ENCODE measurements at regions not wholly inside any gene's neighbourhood (a gene's known extent, or its start where the extent isn't known, plus 50 kb on each side); places are given as distances from the start of the nearest gene placed in this dataset.

DNA sequence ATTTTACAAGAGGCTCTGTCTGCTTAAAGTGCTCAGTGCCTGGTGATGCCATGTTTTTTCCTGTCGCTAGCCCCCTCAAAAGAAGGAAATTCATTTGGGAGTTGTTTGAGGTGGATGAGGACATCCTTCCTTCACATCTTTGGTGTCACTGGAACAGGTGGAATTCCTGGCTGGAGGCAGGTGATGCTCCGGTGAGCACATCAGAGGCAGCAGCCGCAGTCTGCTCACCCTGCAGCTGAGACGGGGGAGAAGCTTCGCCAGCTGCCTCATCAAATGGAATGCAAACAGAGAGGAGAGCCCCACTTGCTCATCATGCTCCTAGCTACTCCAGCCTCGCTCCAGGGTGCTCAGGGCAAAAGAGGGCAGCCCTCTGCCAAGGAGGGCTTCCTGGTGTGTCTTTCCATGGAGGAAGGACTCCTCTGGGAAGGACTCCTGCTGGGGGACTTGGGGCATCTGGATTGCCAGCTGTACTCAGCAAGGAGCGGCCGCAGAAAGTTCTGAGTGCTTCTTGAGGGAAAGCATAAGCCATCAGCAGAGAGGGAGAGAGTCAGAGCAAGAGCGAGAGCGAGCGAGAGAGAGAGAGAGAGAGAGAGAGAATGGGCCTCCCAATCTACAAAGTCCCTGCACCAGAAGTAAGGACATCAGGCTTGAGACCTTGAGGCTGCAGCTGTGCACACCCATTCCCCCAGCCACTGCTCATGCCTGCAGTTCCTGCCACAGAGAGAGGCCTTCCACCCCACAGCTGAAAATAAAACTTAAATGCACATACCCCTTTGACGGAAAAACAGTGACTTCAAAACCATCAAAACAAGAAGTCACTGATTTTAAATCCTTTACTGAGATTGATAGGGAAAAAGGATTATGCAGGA is 74.3 kb upstream of the UBL3 start:
- H3K4me1 ChIP-seq (ENCODE audit: control insufficient read depth, insufficient read depth, low read length), result peaks cover 35% of the 10 kb centered on the region
- no peaks in the 10 kb centered on the region for H3K27me3 ChIP-seq (ENCODE audit: control insufficient read depth, insufficient read depth, low read length)
- no peaks in the 10 kb centered on the region for H3K9me3 ChIP-seq (replicated peaks; ENCODE audit: control insufficient read depth, low read depth, low read length)
- WGBS (ENCODE audit: insufficient coverage), result 88% methylated on average over 3 of the region's 12 CpGs
- no peak overlapping the region for H3K4me3 ChIP-seq (ENCODE audit: low read length)
- H3K36me3 ChIP-seq (ENCODE audit: control insufficient read depth, insufficient read depth, low read length), result no peaks in the 10 kb centered on the region
- DNase-seq, result peak; percentile 12
- H3K27ac ChIP-seq (ENCODE audit: low read length), result peak overlapping the region; percentile 60

DNA sequence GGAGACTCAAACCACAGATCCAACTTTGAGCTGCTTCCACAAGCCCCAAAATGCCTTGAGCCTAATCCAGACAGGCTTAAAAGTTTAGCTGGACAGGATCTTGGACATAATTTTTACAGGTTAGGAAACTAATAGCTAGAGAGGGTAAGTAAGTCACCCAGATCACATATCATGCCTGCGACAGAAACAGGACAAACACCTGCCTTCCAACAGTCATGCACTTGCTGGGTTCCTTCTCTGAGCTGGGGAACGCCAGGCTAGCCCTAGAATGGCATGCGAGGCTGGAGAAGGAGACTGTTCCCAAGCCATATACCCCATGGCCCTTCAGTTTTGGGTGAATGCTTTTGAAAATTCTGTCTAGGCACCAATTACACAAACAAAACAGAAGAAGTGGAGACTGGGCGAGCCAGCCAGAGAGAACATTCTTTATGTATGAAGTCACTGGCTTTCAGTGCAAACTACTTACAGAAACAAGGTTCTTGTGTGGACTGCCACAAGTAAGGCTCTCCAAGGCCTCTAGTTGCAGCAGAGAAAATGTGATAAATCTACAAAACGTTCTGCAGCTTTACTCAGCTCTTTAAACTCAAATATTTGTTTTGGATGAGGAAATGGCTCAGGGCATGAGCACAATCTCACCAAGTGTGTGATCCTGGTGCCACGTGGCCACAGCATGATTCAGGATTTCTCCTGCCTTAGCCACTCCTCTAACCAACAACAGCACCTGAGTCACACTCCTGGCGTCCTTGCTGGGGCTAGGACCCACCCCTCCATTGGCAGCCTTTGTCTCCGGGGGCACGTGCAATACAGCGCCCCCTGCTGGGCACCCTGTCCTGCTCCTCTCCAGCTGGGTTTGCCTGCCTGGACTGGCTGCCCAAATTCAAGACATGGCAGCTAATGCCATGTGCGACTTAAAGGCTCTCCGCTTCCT is 73.4 kb upstream of the UBL3 start:
- Histone ChIP-seq H3K4me3 (ENCODE audit: low read length) (no peak overlapping the region), H3K4me1 (ENCODE audit: control insufficient read depth, insufficient read depth, low read length) (peaks cover 35% of the 10 kb centered on the region), H3K27me3 (ENCODE audit: control insufficient read depth, insufficient read depth, low read length) (no peaks in the 10 kb centered on the region), H3K27ac (ENCODE audit: low read length) (peak overlapping the region; percentile 60), H3K9me3 (replicated peaks; ENCODE audit: control insufficient read depth, low read depth, low read length) (no peaks in the 10 kb centered on the region), H3K36me3 (ENCODE audit: control insufficient read depth, insufficient read depth, low read length) (no peaks in the 10 kb centered on the region)
- DNase-seq, result peak; percentile 90
- 38% methylated on average over 8 of the region's 12 CpGs for WGBS (ENCODE audit: insufficient coverage)

DNA sequence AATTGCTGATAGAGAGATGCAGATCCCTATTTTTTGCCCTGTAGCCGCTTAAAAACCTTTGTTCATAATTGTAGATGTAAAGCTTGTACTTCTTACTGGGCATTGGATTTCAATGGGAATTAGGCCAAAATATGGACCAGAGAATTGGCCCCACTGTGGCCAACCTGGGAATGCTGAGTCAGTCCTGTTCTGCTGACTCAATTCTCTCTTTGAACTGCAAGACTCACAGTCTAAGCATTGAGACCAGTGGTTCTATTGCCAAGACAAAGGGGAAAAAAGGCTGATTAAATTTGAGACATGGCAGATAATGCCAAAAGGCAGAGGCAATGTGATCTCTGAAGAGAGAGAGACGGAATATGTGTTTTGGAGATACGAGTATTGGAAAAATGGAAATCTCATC is 72.5 kb upstream of the UBL3 start:
- H3K4me1 ChIP-seq (ENCODE audit: control insufficient read depth, insufficient read depth, low read length), result peaks cover 35% of the 10 kb centered on the region
- H3K4me3 ChIP-seq (ENCODE audit: low read length), result no peak overlapping the region
- WGBS (ENCODE audit: insufficient coverage), result 100% methylated on average over 1 of the region's 3 CpGs
- H3K36me3 ChIP-seq (ENCODE audit: control insufficient read depth, insufficient read depth, low read length), result no peaks in the 10 kb centered on the region
- peak; percentile 24 for DNase-seq
- no peak overlapping the region for H3K27ac ChIP-seq (ENCODE audit: low read length)
- H3K9me3 ChIP-seq (replicated peaks; ENCODE audit: control insufficient read depth, low read depth, low read length), result no peaks in the 10 kb centered on the region
- no peaks in the 10 kb centered on the region for H3K27me3 ChIP-seq (ENCODE audit: control insufficient read depth, insufficient read depth, low read length)

DNA sequence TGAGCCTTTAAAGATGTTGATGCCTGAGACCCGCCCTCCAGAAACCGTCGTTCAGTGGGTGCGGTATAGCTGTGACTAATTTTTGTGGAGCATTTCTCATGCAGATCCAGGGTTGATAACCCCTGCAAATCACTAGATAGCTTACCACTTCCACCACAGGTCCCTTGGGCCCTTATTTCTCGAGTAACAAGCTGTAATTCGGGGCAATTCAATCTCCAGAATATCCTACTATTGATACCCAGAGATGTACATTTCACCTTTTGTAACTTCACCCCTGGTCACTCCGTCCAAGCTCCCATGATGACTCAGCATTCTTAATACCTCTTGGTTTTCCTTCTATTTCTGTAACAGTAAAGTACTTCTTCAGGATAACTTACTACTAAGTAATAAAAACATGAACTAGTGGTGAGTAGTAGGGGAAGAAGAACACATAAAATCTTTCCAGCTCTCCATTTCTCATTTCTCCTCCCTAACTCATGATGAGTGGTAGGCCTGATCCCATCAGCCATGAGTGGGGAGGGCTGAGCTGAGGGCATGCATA is 71.9 kb upstream of the UBL3 start:
- H3K4me1 ChIP-seq (ENCODE audit: control insufficient read depth, insufficient read depth, low read length), result peaks cover 35% of the 10 kb centered on the region
- DNase-seq, result no peak
- 66% methylated on average over 6 of the region's 7 CpGs for WGBS (ENCODE audit: insufficient coverage)
- H3K9me3 ChIP-seq (replicated peaks; ENCODE audit: control insufficient read depth, low read depth, low read length), result no peaks in the 10 kb centered on the region
- H3K27me3 ChIP-seq (ENCODE audit: control insufficient read depth, insufficient read depth, low read length), result no peaks in the 10 kb centered on the region
- H3K4me3 ChIP-seq (ENCODE audit: low read length), result no peak overlapping the region
- no peaks in the 10 kb centered on the region for H3K36me3 ChIP-seq (ENCODE audit: control insufficient read depth, insufficient read depth, low read length)
- H3K27ac ChIP-seq (ENCODE audit: low read length), result no peak overlapping the region

DNA sequence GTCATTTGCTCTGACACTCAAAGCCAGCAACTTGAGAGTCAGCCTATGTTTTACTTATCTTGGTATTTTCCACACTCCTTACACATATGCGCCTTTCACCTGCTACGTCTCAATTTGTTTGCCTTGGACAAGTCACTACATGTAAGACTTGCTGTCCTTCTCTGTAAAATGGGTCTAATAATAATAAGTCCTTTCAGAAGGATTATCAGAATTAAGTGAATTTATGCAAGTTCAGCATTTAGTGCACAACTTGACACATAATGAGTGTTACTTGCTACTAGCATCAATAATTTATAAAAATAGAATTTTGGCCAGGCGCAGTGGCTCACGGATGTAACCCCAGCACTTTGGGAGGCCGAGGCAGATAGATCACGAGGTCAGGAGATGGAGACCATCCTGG is 71.1 kb upstream of the UBL3 start:
- no peak overlapping the region for H3K4me3 ChIP-seq (ENCODE audit: low read length)
- H3K27ac ChIP-seq (ENCODE audit: low read length), result no peak overlapping the region
- no CpG with 5 or more reads among the region's 6 CpGs for WGBS (ENCODE audit: insufficient coverage)
- no peaks in the 10 kb centered on the region for H3K36me3 ChIP-seq (ENCODE audit: control insufficient read depth, insufficient read depth, low read length)
- H3K9me3 ChIP-seq (replicated peaks; ENCODE audit: control insufficient read depth, low read depth, low read length), result no peaks in the 10 kb centered on the region
- DNase-seq, result no peak
- H3K4me1 ChIP-seq (ENCODE audit: control insufficient read depth, insufficient read depth, low read length), result peaks cover 35% of the 10 kb centered on the region
- H3K27me3 ChIP-seq (ENCODE audit: control insufficient read depth, insufficient read depth, low read length), result no peaks in the 10 kb centered on the region

DNA sequence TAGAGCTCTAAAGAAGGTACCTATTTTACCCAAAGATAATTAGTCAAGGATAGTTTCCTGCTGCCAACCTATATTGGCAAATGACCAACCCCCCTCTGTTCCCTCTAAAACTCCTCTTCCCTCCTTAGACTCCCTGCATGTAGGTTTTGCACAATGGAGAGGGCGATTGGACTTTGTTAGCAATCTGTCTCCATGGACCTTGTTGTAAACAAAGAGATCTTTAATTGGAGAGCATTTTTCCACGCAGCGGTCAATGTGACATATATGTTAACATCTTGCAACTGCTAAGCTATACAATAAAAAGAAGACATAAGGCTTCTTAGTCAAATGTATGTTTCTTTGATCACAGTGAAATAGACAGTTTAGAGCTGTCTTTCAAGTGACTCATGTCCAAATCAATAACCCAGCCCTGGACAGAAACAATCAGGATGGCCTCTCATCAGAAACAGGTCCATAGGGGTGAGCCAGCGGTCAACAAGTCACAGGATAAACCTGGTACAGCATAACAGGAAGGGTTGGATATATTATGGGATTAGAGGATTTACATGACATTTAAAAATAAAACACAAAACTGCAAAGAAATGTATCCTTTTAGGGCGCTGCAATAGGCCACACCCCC is 69.7 kb upstream of the UBL3 start:
- Histone ChIP-seq H3K9me3 (replicated peaks; ENCODE audit: control insufficient read depth, low read depth, low read length) (no peaks in the 10 kb centered on the region), H3K4me1 (ENCODE audit: control insufficient read depth, insufficient read depth, low read length) (peaks cover 28% of the 10 kb centered on the region), H3K36me3 (ENCODE audit: control insufficient read depth, insufficient read depth, low read length) (no peaks in the 10 kb centered on the region), H3K27me3 (ENCODE audit: control insufficient read depth, insufficient read depth, low read length) (no peaks in the 10 kb centered on the region), H3K27ac (ENCODE audit: low read length) (no peak overlapping the region), H3K4me3 (ENCODE audit: low read length) (no peak overlapping the region)
- no CpG with 5 or more reads among the region's 5 CpGs for WGBS (ENCODE audit: insufficient coverage)
- DNase-seq, result peak; percentile 18

DNA sequence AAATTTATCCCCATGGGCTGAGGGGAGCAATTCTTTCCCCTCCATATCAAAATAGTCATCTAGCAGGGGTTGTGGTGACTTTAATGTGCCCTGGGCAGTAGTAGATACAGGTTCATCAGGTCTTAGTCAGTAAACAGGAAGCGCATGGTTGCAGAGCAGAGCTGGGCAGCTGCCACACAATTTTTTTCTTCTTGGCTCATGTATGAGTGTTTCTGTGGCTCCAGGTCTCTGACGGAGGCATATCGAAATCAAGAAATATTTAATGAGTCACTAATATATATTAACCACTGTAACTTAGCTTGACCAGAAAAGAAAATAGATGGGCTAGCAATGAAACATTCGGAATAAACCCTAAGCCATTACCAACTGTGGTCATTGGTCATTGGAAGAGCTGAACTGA is 68.4 kb upstream of the UBL3 start:
- no peaks in the 10 kb centered on the region for H3K27me3 ChIP-seq (ENCODE audit: control insufficient read depth, insufficient read depth, low read length)
- H3K36me3 ChIP-seq (ENCODE audit: control insufficient read depth, insufficient read depth, low read length), result no peaks in the 10 kb centered on the region
- H3K4me3 ChIP-seq (ENCODE audit: low read length), result no peak overlapping the region
- peaks cover 15% of the 10 kb centered on the region for H3K4me1 ChIP-seq (ENCODE audit: control insufficient read depth, insufficient read depth, low read length)
- no CpG with 5 or more reads among the region's 4 CpGs for WGBS (ENCODE audit: insufficient coverage)
- H3K9me3 ChIP-seq (replicated peaks; ENCODE audit: control insufficient read depth, low read depth, low read length), result no peaks in the 10 kb centered on the region
- no peak overlapping the region for H3K27ac ChIP-seq (ENCODE audit: low read length)
- no peak for DNase-seq

DNA sequence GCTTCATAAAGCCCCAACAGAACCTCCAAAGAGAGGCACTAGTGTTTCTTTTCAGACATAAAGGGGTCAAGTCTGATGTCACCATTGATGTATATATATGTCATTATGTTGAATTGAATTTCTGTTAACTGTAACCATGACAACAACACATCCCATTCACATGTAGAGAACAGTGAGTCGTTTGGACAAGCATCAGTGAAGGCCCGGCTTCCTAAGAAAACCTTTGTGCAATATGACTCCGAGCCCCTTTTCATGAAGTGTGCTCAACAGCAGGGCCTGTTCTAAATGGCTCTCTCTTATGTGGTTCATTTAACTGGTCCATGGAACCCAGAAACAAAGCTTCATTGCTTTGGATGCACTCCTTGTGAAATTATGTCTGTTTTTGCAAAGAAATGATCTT is 67.2 kb upstream of the UBL3 start:
- H3K4me3 ChIP-seq (ENCODE audit: low read length), result no peak overlapping the region
- H3K4me1 ChIP-seq (ENCODE audit: control insufficient read depth, insufficient read depth, low read length), result peaks cover 4% of the 10 kb centered on the region
- H3K27ac ChIP-seq (ENCODE audit: low read length), result no peak overlapping the region
- H3K27me3 ChIP-seq (ENCODE audit: control insufficient read depth, insufficient read depth, low read length), result no peaks in the 10 kb centered on the region
- no peaks in the 10 kb centered on the region for H3K9me3 ChIP-seq (replicated peaks; ENCODE audit: control insufficient read depth, low read depth, low read length)
- DNase-seq, result peak; percentile 19
- H3K36me3 ChIP-seq (ENCODE audit: control insufficient read depth, insufficient read depth, low read length), result no peaks in the 10 kb centered on the region
- 100% methylated on average over 2 of the region's 3 CpGs for WGBS (ENCODE audit: insufficient coverage)

DNA sequence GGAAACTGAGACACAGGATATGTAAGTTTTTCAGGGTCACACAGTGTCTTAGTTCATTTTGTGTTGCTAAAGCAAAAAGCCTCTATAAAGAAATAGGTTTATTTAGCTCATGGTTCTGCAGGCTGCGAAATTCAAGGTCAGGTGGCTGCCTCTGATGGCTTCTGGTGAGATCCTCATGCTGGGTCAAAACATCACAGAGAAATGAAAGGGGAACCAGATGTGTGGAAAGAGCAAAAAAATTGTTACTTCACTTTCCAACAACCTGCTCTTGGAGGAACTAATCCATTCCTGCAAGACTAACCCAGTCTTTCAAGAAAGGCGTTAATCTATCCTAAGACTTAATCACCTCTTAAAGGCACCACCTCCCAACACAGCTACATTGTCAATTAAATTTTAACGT is 64.2 kb upstream of the UBL3 start:
- H3K27ac ChIP-seq (ENCODE audit: low read length), result no peak overlapping the region
- no peaks in the 10 kb centered on the region for H3K9me3 ChIP-seq (replicated peaks; ENCODE audit: control insufficient read depth, low read depth, low read length)
- peaks cover 6% of the 10 kb centered on the region for H3K4me1 ChIP-seq (ENCODE audit: control insufficient read depth, insufficient read depth, low read length)
- H3K36me3 ChIP-seq (ENCODE audit: control insufficient read depth, insufficient read depth, low read length), result no peaks in the 10 kb centered on the region
- WGBS (ENCODE audit: insufficient coverage), result 76% methylated on average over 2 of the region's 3 CpGs
- no peak overlapping the region for H3K4me3 ChIP-seq (ENCODE audit: low read length)
- no peaks in the 10 kb centered on the region for H3K27me3 ChIP-seq (ENCODE audit: control insufficient read depth, insufficient read depth, low read length)
- no peak for DNase-seq
